ENCODE measurements at regions not wholly inside any gene's neighbourhood (a gene's known extent, or its start where the extent isn't known, plus 50 kb on each side); places are given as distances from the start of the nearest gene placed in this dataset.

- peak; percentile 96 for DNase-seq (ENCODE audit: low read depth)
- TF ChIP-seq CTCF (IDR thresholded peaks at IDR 0.05; ENCODE audit: control insufficient read depth, insufficient read depth, low read depth, low read length, missing control alignments) = no peak
- H3K4me3 ChIP-seq (ENCODE audit: control insufficient read depth, low read depth, low read length) = no peak overlapping the region
These were observed 68.5 kb downstream of the MRPL14 start for GRCh38 chr6:44058617-44059358.

- no peak for DNase-seq (ENCODE audit: low read depth)
- H3K4me3 ChIP-seq (ENCODE audit: control insufficient read depth, low read depth, low read length) = no peak overlapping the region
- TF ChIP-seq CTCF (IDR thresholded peaks at IDR 0.05; ENCODE audit: control insufficient read depth, insufficient read depth, low read depth, low read length, missing control alignments) = no peak
These were observed 69.2 kb downstream of the MRPL14 start for GRCh38 chr6:44057931-44058616.

GRCh38 chr6:44057238-44057930 is 69.9 kb downstream of the MRPL14 start:
- no peak overlapping the region for H3K4me3 ChIP-seq (ENCODE audit: control insufficient read depth, low read depth, low read length)
- TF ChIP-seq CTCF (IDR thresholded peaks at IDR 0.05; ENCODE audit: control insufficient read depth, insufficient read depth, low read depth, low read length, missing control alignments) = no peak
- DNase-seq (ENCODE audit: low read depth) = no peak

GRCh38 chr6:44056392-44057237 is 70.6 kb downstream of the MRPL14 start:
- DNase-seq (ENCODE audit: low read depth) = no peak
- H3K4me3 ChIP-seq (ENCODE audit: control insufficient read depth, low read depth, low read length) = no peak overlapping the region
- TF ChIP-seq CTCF (IDR thresholded peaks at IDR 0.05; ENCODE audit: control insufficient read depth, insufficient read depth, low read depth, low read length, missing control alignments) = no peak

- TF ChIP-seq CTCF (IDR thresholded peaks at IDR 0.05; ENCODE audit: control insufficient read depth, insufficient read depth, low read depth, low read length, missing control alignments) = no peak
- peak; percentile 71 for DNase-seq (ENCODE audit: low read depth)
- H3K4me3 ChIP-seq (ENCODE audit: control insufficient read depth, low read depth, low read length) = no peak overlapping the region
These were observed 72.3 kb downstream of the MRPL14 start for GRCh38 chr6:44054721-44055559.
